ENCODE measurements at regions not wholly inside any gene's neighbourhood (a gene's known extent, or its start where the extent isn't known, plus 50 kb on each side); places are given as distances from the start of the nearest gene placed in this dataset.

- TF ChIP-seq POLR2A (IDR thresholded peaks at IDR 0.05): no peak
- TF ChIP-seq, protein P1, sequence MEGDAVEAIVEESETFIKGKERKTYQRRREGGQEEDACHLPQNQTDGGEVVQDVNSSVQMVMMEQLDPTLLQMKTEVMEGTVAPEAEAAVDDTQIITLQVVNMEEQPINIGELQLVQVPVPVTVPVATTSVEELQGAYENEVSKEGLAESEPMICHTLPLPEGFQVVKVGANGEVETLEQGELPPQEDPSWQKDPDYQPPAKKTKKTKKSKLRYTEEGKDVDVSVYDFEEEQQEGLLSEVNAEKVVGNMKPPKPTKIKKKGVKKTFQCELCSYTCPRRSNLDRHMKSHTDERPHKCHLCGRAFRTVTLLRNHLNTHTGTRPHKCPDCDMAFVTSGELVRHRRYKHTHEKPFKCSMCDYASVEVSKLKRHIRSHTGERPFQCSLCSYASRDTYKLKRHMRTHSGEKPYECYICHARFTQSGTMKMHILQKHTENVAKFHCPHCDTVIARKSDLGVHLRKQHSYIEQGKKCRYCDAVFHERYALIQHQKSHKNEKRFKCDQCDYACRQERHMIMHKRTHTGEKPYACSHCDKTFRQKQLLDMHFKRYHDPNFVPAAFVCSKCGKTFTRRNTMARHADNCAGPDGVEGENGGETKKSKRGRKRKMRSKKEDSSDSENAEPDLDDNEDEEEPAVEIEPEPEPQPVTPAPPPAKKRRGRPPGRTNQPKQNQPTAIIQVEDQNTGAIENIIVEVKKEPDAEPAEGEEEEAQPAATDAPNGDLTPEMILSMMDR (IDR thresholded peaks at IDR 0.05): no peak
- no peak for TF ChIP-seq EP300 (IDR thresholded peaks at IDR 0.05)
Measured at GRCh38 chr4:124179506-124180186, 532.9 kb downstream of the ANKRD50 start.

Data from upper lobe of left lung (tissue), 4 donors.